MM.1S (cell line): ENCODE measurements at regions not wholly inside any gene's neighbourhood (a gene's known extent, or its start where the extent isn't known, plus 50 kb on each side); places are given as distances from the start of the nearest gene placed in this dataset.
"Not testable (repeated sequence)": the region's sequence is repeated elsewhere in the genome, so short reads cannot be mapped to it uniquely, and the experiment has no call there.

Source experiments
- DNase-seq: peaks from one replicate; pipeline ENCODE4 v3.0.0-alpha.2; 2015
- H2AFZ ChIP-seq: fragments of 300-600 bp; sonication (generic); 2 replicates; pipeline ENCODE4 v1.6.0; 2016; ENCODE audit warnings: antibody characterized with exemption, low read length
- H3F3A ChIP-seq: fragments of 300-600 bp; sonication (generic); 2 replicates; pipeline ENCODE4 v1.6.1; 2016; ENCODE audit warnings: mild to moderate bottlenecking, antibody characterized with exemption, low read length, moderate library complexity, mixed read lengths; ENCODE audit not compliant: insufficient read depth
- H3K27ac ChIP-seq: fragments of 300-600 bp; sonication (generic); 2 replicates; pipeline ENCODE4 v1.5.1; 2016; ENCODE audit warnings: mild to moderate bottlenecking, low read length
- H3K27me3 ChIP-seq: fragments of 300-600 bp; sonication (generic); replicated peaks from 2 replicates; pipeline ENCODE4 v1.6.0; 2016; ENCODE audit warnings: low read length; ENCODE audit not compliant: insufficient read depth
- H3K36me3 ChIP-seq: fragments of 300-600 bp; sonication (generic); replicated peaks from 2 replicates; pipeline ENCODE4 v1.6.1; 2016; ENCODE audit warnings: mild to moderate bottlenecking, low read length, mixed read lengths; ENCODE audit not compliant: insufficient read depth
- H3K4me1 ChIP-seq: fragments of 300-600 bp; sonication (generic); 2 replicates; pipeline ENCODE4 v1.6.1; 2016; ENCODE audit warnings: low read length, mixed read lengths
- H3K4me2 ChIP-seq: fragments of 300-600 bp; sonication (generic); 2 replicates; pipeline ENCODE4 v1.6.0; 2016; ENCODE audit warnings: low read depth, low read length
- H3K4me3 ChIP-seq: fragments of 300-600 bp; sonication (generic); 2 replicates; pipeline ENCODE4 v1.5.1; 2016; ENCODE audit warnings: low read length, mixed read lengths
- H3K79me2 ChIP-seq: fragments of 300-600 bp; sonication (generic); 2 replicates; pipeline ENCODE4 v1.6.1; 2016; ENCODE audit warnings: mixed run types, low read length, mixed read lengths
- H3K9ac ChIP-seq: fragments of 300-600 bp; sonication (generic); 2 replicates; pipeline ENCODE4 v1.6.1; 2016; ENCODE audit warnings: low read length, mixed read lengths
- H3K9me2 ChIP-seq: fragments of 300-600 bp; sonication (generic); replicated peaks from 2 replicates; pipeline ENCODE4 v1.6.1; 2016; ENCODE audit warnings: mild to moderate bottlenecking, low read length, mixed read lengths; ENCODE audit not compliant: insufficient read depth
- H3K9me3 ChIP-seq: fragments of 300-600 bp; sonication (generic); replicated peaks from 2 replicates; pipeline ENCODE4 v1.6.1; 2016; ENCODE audit warnings: mild to moderate bottlenecking, low read length, mixed read lengths; ENCODE audit not compliant: insufficient read depth
- H4K20me1 ChIP-seq: fragments of 300-600 bp; sonication (generic); 2 replicates; pipeline ENCODE4 v1.6.1; 2016; ENCODE audit warnings: mild to moderate bottlenecking, low read length, moderate library complexity, mixed read lengths; ENCODE audit not compliant: insufficient read depth
- EZH2 ChIP-seq: fragments of 300-600 bp; sonication (generic); optimal IDR thresholded peaks from 2 replicates; pipeline ENCODE3; 2017; ENCODE audit warnings: low read depth, mild to moderate bottlenecking, antibody characterized with exemption, low read length, mixed read lengths
- EZH2phosphoT487 ChIP-seq: fragments of 300-600 bp; sonication (generic); IDR thresholded peaks from 2 replicates; pipeline ENCODE4 v1.6.1; 2018; ENCODE audit warnings: antibody characterized with exemption, low read length
- TF ChIP-seq, protein P1 (sequence below): fragments of 300-600 bp; sonication (generic); IDR thresholded peaks from 2 replicates; pipeline ENCODE4 v1.5.1; 2016; ENCODE audit warnings: antibody characterized with exemption, low read length, mixed read lengths

DNA sequence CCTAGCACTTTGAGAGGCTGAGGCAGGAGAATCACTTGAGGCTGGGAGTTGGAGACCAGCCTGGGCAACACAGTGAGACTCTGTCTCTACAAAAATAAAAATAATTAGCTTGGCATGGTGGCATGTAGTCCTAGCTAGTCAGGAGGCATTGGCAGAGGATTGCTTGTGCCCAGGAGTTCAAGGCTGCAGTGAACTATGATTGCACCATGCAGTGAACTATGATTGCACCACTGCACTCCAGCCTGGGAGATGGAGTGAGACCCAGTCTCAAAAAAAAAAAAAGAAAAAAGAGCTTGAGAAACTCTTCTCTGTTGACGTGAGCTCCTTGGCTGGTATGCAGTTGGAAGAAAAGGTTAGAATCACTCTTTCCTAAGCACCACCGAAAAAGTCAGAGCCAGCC is 125.1 kb upstream of the TNP1 start:
- Histone ChIP-seq H4K20me1 (no peaks in the 10 kb centered on the region), H3K79me2 (no peaks in the 10 kb centered on the region), H3K9me3 (no peaks in the 10 kb centered on the region), H3K27me3 (no peaks in the 10 kb centered on the region), H3K27ac (no peak overlapping the region), H3K4me3 (no peak overlapping the region), H3K36me3 (no peaks in the 10 kb centered on the region), H3K4me2 (no peak overlapping the region), H3K4me1 (no peaks in the 10 kb centered on the region), H3F3A (no peaks in the 10 kb centered on the region), H3K9me2 (no peaks in the 10 kb centered on the region), H3K9ac (no peak overlapping the region), H2AFZ (no peak overlapping the region)
- TF ChIP-seq EZH2phosphoT487: no peak
- no peak for TF ChIP-seq EZH2
- TF ChIP-seq, protein P1, sequence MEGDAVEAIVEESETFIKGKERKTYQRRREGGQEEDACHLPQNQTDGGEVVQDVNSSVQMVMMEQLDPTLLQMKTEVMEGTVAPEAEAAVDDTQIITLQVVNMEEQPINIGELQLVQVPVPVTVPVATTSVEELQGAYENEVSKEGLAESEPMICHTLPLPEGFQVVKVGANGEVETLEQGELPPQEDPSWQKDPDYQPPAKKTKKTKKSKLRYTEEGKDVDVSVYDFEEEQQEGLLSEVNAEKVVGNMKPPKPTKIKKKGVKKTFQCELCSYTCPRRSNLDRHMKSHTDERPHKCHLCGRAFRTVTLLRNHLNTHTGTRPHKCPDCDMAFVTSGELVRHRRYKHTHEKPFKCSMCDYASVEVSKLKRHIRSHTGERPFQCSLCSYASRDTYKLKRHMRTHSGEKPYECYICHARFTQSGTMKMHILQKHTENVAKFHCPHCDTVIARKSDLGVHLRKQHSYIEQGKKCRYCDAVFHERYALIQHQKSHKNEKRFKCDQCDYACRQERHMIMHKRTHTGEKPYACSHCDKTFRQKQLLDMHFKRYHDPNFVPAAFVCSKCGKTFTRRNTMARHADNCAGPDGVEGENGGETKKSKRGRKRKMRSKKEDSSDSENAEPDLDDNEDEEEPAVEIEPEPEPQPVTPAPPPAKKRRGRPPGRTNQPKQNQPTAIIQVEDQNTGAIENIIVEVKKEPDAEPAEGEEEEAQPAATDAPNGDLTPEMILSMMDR: no peak
- no peak for DNase-seq

DNA sequence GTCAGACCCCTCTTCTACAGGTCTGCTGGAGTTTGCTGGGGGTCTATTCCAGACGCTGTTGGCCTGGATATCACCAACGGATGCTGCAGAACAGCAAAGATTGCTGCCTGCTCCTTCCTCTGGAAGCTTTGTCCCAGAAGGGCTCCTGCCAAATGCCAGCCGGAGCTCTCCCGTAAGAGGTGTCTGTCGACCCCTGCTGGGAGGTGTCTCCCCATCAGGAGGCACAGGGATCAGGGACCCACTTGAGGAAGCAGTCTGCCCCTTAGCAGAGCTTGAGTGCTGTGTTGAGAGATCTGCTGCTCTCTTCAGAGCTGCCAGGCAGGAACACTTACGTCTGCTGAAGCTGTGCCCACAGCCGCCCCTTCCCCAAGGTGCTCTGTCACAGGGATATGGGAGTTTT is 122.1 kb upstream of the TNP1 start:
- not testable (repeated sequence) for H3K9ac ChIP-seq, H3K27me3 ChIP-seq, H3K4me3 ChIP-seq, H3K79me2 ChIP-seq, H2AFZ ChIP-seq, DNase-seq, H3K36me3 ChIP-seq, H3K9me3 ChIP-seq, H4K20me1 ChIP-seq, H3F3A ChIP-seq, H3K9me2 ChIP-seq, H3K27ac ChIP-seq, H3K4me1 ChIP-seq, H3K4me2 ChIP-seq

DNA sequence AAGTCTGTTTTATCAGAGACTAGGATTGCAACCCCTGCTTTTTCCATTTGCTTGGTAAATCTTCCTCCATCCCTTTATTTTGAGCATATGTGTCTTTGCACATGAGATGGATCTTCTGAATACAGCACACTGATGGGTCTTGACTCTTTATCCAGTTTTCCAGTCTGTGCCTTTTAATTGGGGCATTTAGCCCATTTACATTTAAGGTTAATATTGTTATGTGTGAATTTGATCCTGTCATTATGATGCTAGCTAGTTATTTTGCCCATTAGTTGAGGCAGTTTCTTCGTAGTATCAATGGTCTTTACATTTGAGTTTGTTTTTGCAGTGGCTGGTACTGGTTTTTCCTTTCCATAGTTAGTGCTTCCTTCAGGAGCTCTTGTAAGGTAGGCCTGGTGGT is 120.6 kb upstream of the TNP1 start:
- H3K79me2 ChIP-seq, H3K9me3 ChIP-seq, H3K36me3 ChIP-seq, H3K4me1 ChIP-seq, H2AFZ ChIP-seq, H3K9me2 ChIP-seq, H3F3A ChIP-seq, H3K9ac ChIP-seq, DNase-seq, H4K20me1 ChIP-seq, H3K4me3 ChIP-seq, H3K27me3 ChIP-seq, H3K4me2 ChIP-seq, H3K27ac ChIP-seq: not testable (repeated sequence)

DNA sequence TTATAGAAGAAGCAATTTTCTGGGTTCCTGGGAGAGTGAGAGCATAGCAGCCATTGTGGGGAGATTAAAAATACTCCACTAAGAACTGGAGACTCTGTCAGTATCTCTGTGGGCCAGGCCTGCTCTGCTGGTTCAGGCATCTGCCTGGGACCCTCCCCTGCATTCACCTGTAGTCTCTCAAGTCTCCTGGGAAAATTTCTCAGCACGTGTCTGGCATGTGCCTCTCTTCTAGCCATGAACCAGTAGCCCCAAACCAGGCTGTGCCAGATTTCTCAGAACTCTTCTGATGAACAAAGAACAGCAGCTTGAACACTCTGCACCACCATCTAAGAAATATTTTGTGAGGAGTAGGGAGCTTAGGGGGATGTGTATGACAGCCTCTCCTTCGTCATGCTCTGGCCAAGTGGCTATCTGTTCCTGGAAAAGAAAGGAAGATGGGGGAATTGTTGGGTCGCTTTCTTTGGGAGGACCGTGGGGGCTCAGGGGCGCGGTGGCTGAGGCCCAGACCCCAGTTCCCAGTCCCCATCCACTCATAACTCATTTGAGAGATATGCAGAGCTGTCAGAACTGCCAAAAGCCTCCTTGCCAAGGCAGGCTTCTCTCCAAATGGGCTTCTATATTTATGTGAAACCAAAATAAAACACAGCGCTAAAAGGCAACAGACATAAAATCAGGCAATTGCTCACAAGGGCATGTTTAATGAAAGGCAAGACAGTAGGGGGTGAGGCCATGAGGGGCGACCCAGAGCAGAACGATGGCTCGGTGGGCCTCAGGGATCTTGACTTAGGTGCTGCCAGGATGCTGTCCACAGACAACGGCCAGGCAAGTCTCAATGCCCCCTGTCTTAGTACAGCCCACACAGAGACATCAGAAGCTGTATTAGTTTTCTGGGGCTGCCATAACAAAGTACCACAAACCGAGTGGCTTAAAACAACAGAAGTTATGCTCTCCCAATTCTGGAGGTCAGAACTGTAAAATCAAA is 114.7 kb upstream of the TNP1 start:
- Histone ChIP-seq H3K36me3 (no peaks in the 10 kb centered on the region), H3K9me2 (no peaks in the 10 kb centered on the region), H3K27me3 (no peaks in the 10 kb centered on the region), H3K79me2 (no peaks in the 10 kb centered on the region), H3K4me1 (no peaks in the 10 kb centered on the region), H3K4me3 (no peak overlapping the region), H3K9ac (no peak overlapping the region), H3F3A (no peaks in the 10 kb centered on the region), H3K9me3 (no peaks in the 10 kb centered on the region), H3K27ac (no peak overlapping the region), H4K20me1 (no peaks in the 10 kb centered on the region), H3K4me2 (no peak overlapping the region), H2AFZ (no peak overlapping the region)
- TF ChIP-seq EZH2phosphoT487 (no peak), EZH2 (no peak)
- TF ChIP-seq, protein P1: no peak
- DNase-seq: no peak
